Left forelimb (tissue), 1 donor: ENCODE measurements at regions not wholly inside any gene's neighbourhood (a gene's known extent, or its start where the extent isn't known, plus 50 kb on each side); places are given as distances from the start of the nearest gene placed in this dataset.

Source experiments
- DNase-seq: peaks from one replicate; pipeline ENCODE4 v3.0.0-alpha.2; 2018; ENCODE audit warnings: low spot score

- DNase-seq = no peak
Observed at GRCh38 chr16:86806181-86806837, 228.0 kb downstream of the FOXL1 start.

GRCh38 chr16:86806838-86807351, 228.5 kb downstream of the FOXL1 start:
- no peak for DNase-seq

- no peak for DNase-seq
Observed at GRCh38 chr16:86808863-86809444, 230.6 kb downstream of the FOXL1 start.

- no peak for DNase-seq
Observed at GRCh38 chr16:86809458-86809955, 231.2 kb downstream of the FOXL1 start.

- DNase-seq = no peak
Observed at GRCh38 chr16:86810062-86810461, 231.7 kb downstream of the FOXL1 start.

- DNase-seq = no peak
Observed at GRCh38 chr16:86812363-86812970, 234.1 kb downstream of the FOXL1 start.

- no peak for DNase-seq
Observed at GRCh38 chr16:86814256-86814655, 235.9 kb downstream of the FOXL1 start.

- DNase-seq = no peak
Observed at GRCh38 chr16:86816930-86817625, 238.7 kb downstream of the FOXL1 start.

GRCh38 chr16:86818671-86819532, 240.6 kb downstream of the FOXL1 start:
- DNase-seq = no peak

GRCh38 chr16:86819533-86819892, 241.2 kb downstream of the FOXL1 start:
- no peak for DNase-seq

- DNase-seq = no peak
Observed at GRCh38 chr16:86821895-86822294, 243.5 kb downstream of the FOXL1 start.

- no peak for DNase-seq
Observed at GRCh38 chr16:86823125-86823524, 244.8 kb downstream of the FOXL1 start.

- DNase-seq = no peak
Observed at GRCh38 chr16:86823888-86824671, 245.7 kb downstream of the FOXL1 start.

- no peak for DNase-seq
Observed at GRCh38 chr16:86824751-86825296, 246.5 kb downstream of the FOXL1 start.

- DNase-seq = no peak
Observed at GRCh38 chr16:86825631-86826030, 247.3 kb downstream of the FOXL1 start.

- no peak for DNase-seq
Observed at GRCh38 chr16:86826941-86827340, 248.6 kb downstream of the FOXL1 start.

- DNase-seq = no peak
Observed at GRCh38 chr16:86827521-86827920, 249.2 kb downstream of the FOXL1 start.

GRCh38 chr16:86828202-86828601, 249.9 kb downstream of the FOXL1 start:
- DNase-seq = no peak

GRCh38 chr16:86828653-86829052, 250.3 kb downstream of the FOXL1 start:
- no peak for DNase-seq

- no peak for DNase-seq
Observed at GRCh38 chr16:86831366-86831765, 253.0 kb downstream of the FOXL1 start.

- no peak for DNase-seq
Observed at GRCh38 chr16:86833136-86833535, 254.8 kb downstream of the FOXL1 start.
